Neural progenitor cell (in vitro differentiated cells): ENCODE measurements at regions not wholly inside any gene's neighbourhood (a gene's known extent, or its start where the extent isn't known, plus 50 kb on each side); places are given as distances from the start of the nearest gene placed in this dataset.

ENCODE experiments used
- DNase-seq: peaks from one replicate; pipeline ENCODE4 v3.0.0-alpha.2; 2016; ENCODE audit warnings: low spot score
- H2AFZ ChIP-seq: fragments of 200-600 bp; sonication (generic); replicated peaks from 2 replicates; pipeline ENCODE4 v1.6.1; 2016; ENCODE audit warnings: antibody characterized with exemption
- H3F3A ChIP-seq: fragments of 200-600 bp; sonication (generic); 2 replicates; pipeline ENCODE4 v1.6.1; 2016; ENCODE audit warnings: antibody characterized with exemption, low read depth
- H3K27ac ChIP-seq: fragments of 200-600 bp; sonication (generic); 2 replicates; pipeline ENCODE4 v1.5.1; 2016; ENCODE audit warnings: mild to moderate bottlenecking
- H3K27me3 ChIP-seq: fragments of 200-600 bp; sonication (generic); 2 replicates; pipeline ENCODE4 v1.6.1; 2016; ENCODE audit warnings: mild to moderate bottlenecking, moderate library complexity
- H3K36me3 ChIP-seq: fragments of 200-600 bp; sonication (generic); 2 replicates; pipeline ENCODE4 v1.5.1; 2016
- H3K4me1 ChIP-seq: fragments of 200-600 bp; sonication (generic); 2 replicates; pipeline ENCODE4 v1.6.1; 2016; ENCODE audit warnings: mixed run types
- H3K4me2 ChIP-seq: fragments of 200-600 bp; sonication (generic); 2 replicates; pipeline ENCODE4 v1.6.1; 2016
- H3K4me3 ChIP-seq: fragments of 200-600 bp; sonication (generic); 2 replicates; pipeline ENCODE4 v1.5.1; 2016
- H3K79me2 ChIP-seq: fragments of 200-600 bp; sonication (generic); 2 replicates; pipeline ENCODE4 v1.6.1; 2016; ENCODE audit warnings: low read depth
- H3K9ac ChIP-seq: fragments of 200-600 bp; sonication (generic); 2 replicates; pipeline ENCODE4 v1.6.1; 2016
- H3K9me3 ChIP-seq: fragments of 200-600 bp; sonication (generic); 2 replicates; pipeline ENCODE4 v1.5.1; 2016; ENCODE audit warnings: low read depth
- H4K20me1 ChIP-seq: fragments of 200-600 bp; sonication (generic); 2 replicates; pipeline ENCODE4 v1.6.1; 2016; ENCODE audit warnings: low read depth
- H3K27ac Mint-ChIP-seq: 3 replicates; pipeline ENCODE4 v1.8.0; 2021; ENCODE audit warnings: mixed read lengths
- H3K27me3 Mint-ChIP-seq: 2 replicates; pipeline ENCODE4 v1.8.0; 2022; ENCODE audit warnings: low read depth, mild to moderate bottlenecking, inconsistent platforms, moderate library complexity, mixed read lengths; ENCODE audit not compliant: insufficient read depth
- H3K36me3 Mint-ChIP-seq: 3 replicates; pipeline ENCODE4 v1.8.0; 2021; ENCODE audit warnings: mixed read lengths
- H3K4me1 Mint-ChIP-seq: 3 replicates; pipeline ENCODE4 v1.8.0; 2021; ENCODE audit warnings: mixed read lengths
- H3K4me3 Mint-ChIP-seq: 3 replicates; pipeline ENCODE4 v1.8.0; 2021; ENCODE audit warnings: mild to moderate bottlenecking, moderate library complexity, mixed read lengths
- H3K9me3 Mint-ChIP-seq: 3 replicates; pipeline ENCODE4 v1.8.0; 2020; ENCODE audit warnings: mixed read lengths
- EZH2 ChIP-seq: fragments of 200-600 bp; sonication (generic); IDR thresholded peaks from 2 replicates; pipeline ENCODE4 v1.6.1; 2017; ENCODE audit warnings: antibody characterized with exemption, mild to moderate bottlenecking, moderate library complexity
- EZH2phosphoT487 ChIP-seq: fragments of 200-600 bp; sonication (generic); IDR thresholded peaks from 2 replicates; pipeline ENCODE4 v1.6.1; 2017; ENCODE audit warnings: antibody characterized with exemption
- TF ChIP-seq, protein P1 (sequence below): fragments of 200-600 bp; sonication (generic); IDR thresholded peaks from 2 replicates; pipeline ENCODE4 v1.5.1; 2017; ENCODE audit warnings: antibody characterized with exemption, mild to moderate bottlenecking

DNA sequence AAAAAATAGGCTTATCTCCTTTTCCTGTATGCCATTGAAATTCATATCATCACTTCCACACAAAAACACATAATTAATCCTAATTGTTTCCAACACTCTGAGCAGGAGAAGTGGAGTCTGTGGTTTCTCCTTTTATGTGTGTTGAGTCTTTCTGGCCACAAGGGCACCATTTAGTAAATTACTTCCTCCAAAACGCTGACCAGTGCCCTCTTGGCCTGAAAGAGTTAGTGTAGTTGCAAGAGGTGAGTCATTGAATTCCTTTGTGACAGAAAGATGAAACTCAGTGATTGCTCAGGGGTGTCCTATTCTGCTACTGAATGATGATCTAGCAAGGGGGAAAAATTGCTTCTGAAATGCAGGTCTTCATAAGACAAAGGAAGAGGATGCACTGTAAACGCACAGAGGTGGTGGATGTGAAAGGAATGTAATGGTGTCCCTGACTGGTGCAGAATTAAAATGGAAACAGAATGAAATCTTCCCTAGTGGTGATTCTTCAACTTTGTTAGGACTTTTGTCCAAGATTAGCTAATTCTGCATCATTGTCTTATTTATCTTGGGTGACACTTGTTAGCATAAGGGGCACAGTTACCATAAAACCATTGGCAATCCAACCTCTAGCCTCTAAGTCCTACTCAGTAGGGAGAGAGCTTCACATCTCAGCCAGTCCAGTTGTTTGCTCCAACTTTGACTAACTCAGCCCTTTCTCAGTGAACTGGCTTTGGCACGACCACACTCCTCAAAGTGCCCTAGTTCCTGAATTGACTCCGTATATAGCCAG, 208.4 kb upstream of the NANOGP8 start:
- no peaks in the 10 kb centered on the region for H3K9me3 ChIP-seq
- H3K4me2 ChIP-seq = no peak overlapping the region
- TF ChIP-seq, protein P1, sequence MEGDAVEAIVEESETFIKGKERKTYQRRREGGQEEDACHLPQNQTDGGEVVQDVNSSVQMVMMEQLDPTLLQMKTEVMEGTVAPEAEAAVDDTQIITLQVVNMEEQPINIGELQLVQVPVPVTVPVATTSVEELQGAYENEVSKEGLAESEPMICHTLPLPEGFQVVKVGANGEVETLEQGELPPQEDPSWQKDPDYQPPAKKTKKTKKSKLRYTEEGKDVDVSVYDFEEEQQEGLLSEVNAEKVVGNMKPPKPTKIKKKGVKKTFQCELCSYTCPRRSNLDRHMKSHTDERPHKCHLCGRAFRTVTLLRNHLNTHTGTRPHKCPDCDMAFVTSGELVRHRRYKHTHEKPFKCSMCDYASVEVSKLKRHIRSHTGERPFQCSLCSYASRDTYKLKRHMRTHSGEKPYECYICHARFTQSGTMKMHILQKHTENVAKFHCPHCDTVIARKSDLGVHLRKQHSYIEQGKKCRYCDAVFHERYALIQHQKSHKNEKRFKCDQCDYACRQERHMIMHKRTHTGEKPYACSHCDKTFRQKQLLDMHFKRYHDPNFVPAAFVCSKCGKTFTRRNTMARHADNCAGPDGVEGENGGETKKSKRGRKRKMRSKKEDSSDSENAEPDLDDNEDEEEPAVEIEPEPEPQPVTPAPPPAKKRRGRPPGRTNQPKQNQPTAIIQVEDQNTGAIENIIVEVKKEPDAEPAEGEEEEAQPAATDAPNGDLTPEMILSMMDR = peak; percentile 19
- TF ChIP-seq EZH2 (no peak), EZH2phosphoT487 (no peak)
- no peak overlapping the region for H2AFZ ChIP-seq
- H3F3A ChIP-seq = no peaks in the 10 kb centered on the region
- H3K4me1 Mint-ChIP-seq = no peaks in the 10 kb centered on the region
- H3K27ac ChIP-seq = no peak overlapping the region
- no peak overlapping the region for H3K4me3 ChIP-seq
- H3K9me3 Mint-ChIP-seq = no peaks in the 10 kb centered on the region
- H3K9ac ChIP-seq = no peak overlapping the region
- H3K4me1 ChIP-seq = no peaks in the 10 kb centered on the region
- no peak overlapping the region for H3K27ac Mint-ChIP-seq
- H3K36me3 Mint-ChIP-seq = no peaks in the 10 kb centered on the region
- H3K27me3 Mint-ChIP-seq = peaks cover 2% of the 10 kb centered on the region
- no peak overlapping the region for H3K4me3 Mint-ChIP-seq
- no peak for DNase-seq
- no peaks in the 10 kb centered on the region for H3K36me3 ChIP-seq
- H3K27me3 ChIP-seq = no peaks in the 10 kb centered on the region
- no peaks in the 10 kb centered on the region for H3K79me2 ChIP-seq
- no peaks in the 10 kb centered on the region for H4K20me1 ChIP-seq

DNA sequence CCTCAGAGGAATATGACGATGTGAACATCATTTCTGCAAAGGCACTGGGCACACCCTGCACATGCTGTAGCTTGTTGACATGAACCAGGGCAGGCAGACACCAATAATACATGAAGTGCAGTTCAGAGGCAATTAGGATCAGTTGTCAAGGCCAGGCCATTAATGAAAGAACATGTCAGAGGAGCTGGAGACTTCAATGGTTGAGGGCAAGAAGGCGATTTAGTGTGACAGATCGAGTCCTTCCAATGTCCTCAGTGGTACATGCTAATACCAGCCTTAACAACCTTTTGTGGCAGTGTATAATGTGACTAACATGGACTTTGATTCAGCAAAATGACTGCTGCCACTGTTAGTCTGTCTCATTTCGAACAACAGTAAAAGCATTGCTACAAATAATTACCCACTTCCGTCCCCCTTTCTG, 205.2 kb upstream of the NANOGP8 start:
- H3K4me2 ChIP-seq = no peak overlapping the region
- Mint-ChIP-seq H3K36me3 (no peaks in the 10 kb centered on the region), H3K4me1 (no peaks in the 10 kb centered on the region), H3K4me3 (no peak overlapping the region), H3K27me3 (peaks cover 2% of the 10 kb centered on the region), H3K9me3 (no peaks in the 10 kb centered on the region), H3K27ac (no peak overlapping the region)
- H3K27me3 ChIP-seq = no peaks in the 10 kb centered on the region
- TF ChIP-seq EZH2 (no peak), EZH2phosphoT487 (no peak)
- TF ChIP-seq, protein P1 = no peak
- H3K4me1 ChIP-seq = no peaks in the 10 kb centered on the region
- no peaks in the 10 kb centered on the region for H3K79me2 ChIP-seq
- no peak overlapping the region for H3K4me3 ChIP-seq
- H3F3A ChIP-seq = no peaks in the 10 kb centered on the region
- DNase-seq = no peak
- no peaks in the 10 kb centered on the region for H3K36me3 ChIP-seq
- H2AFZ ChIP-seq = no peak overlapping the region
- no peak overlapping the region for H3K27ac ChIP-seq
- no peaks in the 10 kb centered on the region for H3K9me3 ChIP-seq
- H3K9ac ChIP-seq = no peak overlapping the region
- H4K20me1 ChIP-seq = no peaks in the 10 kb centered on the region

DNA sequence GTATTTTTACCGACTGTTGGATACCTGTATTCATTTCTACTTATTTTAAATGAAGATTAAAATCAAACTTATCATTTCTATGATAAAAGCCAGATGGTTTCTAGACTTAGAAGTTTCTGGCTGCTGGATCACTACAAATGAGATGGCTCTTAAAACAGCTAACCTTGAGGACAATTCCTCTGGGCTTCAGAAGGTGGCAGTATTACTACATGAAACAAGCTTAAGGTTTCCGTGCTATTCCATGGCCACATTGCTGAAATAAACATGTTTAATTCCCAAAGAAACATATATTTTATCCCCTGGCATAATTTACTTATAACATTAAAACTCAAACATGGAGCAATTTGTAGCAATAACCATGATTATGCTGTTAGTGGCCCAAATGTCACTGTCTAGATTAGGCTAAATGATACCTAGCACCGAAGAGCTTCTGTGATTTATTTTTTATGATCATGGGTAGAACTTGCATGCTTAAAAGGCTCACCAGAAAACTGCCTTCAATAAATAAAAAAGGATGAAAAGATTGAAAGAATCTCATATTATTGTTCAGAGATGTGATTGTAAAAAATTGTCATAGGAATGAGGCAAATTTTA, 204.0 kb upstream of the NANOGP8 start:
- no peak for TF ChIP-seq EZH2phosphoT487
- TF ChIP-seq, protein P1 = peak; percentile 80
- TF ChIP-seq EZH2 = no peak
- Histone ChIP-seq H3K36me3 (no peaks in the 10 kb centered on the region), H3K27ac (no peak overlapping the region), H4K20me1 (no peaks in the 10 kb centered on the region), H3K27me3 (no peaks in the 10 kb centered on the region), H3K4me1 (no peaks in the 10 kb centered on the region), H3K4me3 (no peak overlapping the region), H3K79me2 (no peaks in the 10 kb centered on the region), H3K9me3 (no peaks in the 10 kb centered on the region), H3K9ac (no peak overlapping the region), H3K4me2 (no peak overlapping the region), H2AFZ (no peak overlapping the region), H3F3A (no peaks in the 10 kb centered on the region)
- Mint-ChIP-seq H3K27ac (no peak overlapping the region), H3K9me3 (no peaks in the 10 kb centered on the region), H3K4me1 (no peaks in the 10 kb centered on the region), H3K27me3 (no peaks in the 10 kb centered on the region), H3K36me3 (no peaks in the 10 kb centered on the region), H3K4me3 (no peak overlapping the region)
- peak; percentile 63 for DNase-seq
